ENCODE measurements at regions not wholly inside any gene's neighbourhood (a gene's known extent, or its start where the extent isn't known, plus 50 kb on each side); places are given as distances from the start of the nearest gene placed in this dataset.

DNA sequence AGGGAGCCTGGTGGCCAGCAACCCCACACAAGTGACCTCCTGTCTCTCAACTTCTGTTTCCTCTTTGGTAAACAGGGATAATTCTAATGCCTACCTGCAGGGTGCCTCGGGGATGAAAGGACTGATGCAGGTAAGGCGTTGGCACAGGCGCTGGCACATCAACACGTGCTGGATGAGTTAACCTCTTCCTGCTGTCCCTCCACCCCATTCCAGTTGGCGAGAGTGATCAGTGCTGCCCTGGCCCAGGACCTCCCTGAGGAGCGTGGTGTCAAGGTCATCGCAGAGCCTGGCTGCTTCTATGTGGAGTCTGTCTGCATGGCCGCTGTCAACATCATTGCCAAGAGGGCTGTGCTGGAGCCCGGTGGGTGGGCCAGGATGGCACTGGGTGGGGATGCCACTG lies 69.1 kb upstream of the TINAGL1 start:
- DNase-seq: no peak
- 77 to 82% (median 77%) methylated on average over 8 to 9 of the region's 9 CpGs for WGBS, 4 donors

GRCh38 chr1:31507676-31508530 lies 68.4 kb upstream of the TINAGL1 start:
- H3K36me3 ChIP-seq (replicated peaks in 1 of 2): no peaks in the 10 kb centered on the region
- H3K9me3 ChIP-seq (replicated peaks in 1 of 3): no peaks in the 10 kb centered on the region
- no peak overlapping the region for H3K4me3 ChIP-seq
- no peaks in the 10 kb centered on the region for H3K4me1 ChIP-seq (replicated peaks in 1 of 2)
- WGBS, 4 donors: 79 to 92% (median 91%) methylated on average over 15 to 20 of the region's 20 CpGs
- intact Hi-C loops (cut with DNase I): no loop called here
- H3K27me3 ChIP-seq: no peaks in the 10 kb centered on the region
- DNase-seq: no peak
- H3K27ac ChIP-seq: no peak overlapping the region
- TF ChIP-seq POLR2A (IDR thresholded peaks at IDR 0.05): no peak
- no peak for TF ChIP-seq CTCF (IDR thresholded peaks at IDR 0.05)

More for the DNA sequence above, 69.1 kb upstream of the TINAGL1 start:
- H3K36me3 ChIP-seq (replicated peaks in 1 of 2): no peaks in the 10 kb centered on the region
- no peaks in the 10 kb centered on the region for H3K27me3 ChIP-seq
- TF ChIP-seq POLR2A (IDR thresholded peaks at IDR 0.05) (no peak), CTCF (IDR thresholded peaks at IDR 0.05) (no peak)
- H3K9me3 ChIP-seq (replicated peaks in 1 of 3): no peaks in the 10 kb centered on the region
- no peak overlapping the region for H3K27ac ChIP-seq
- intact Hi-C loops (cut with DNase I): no loop called here
- no peak overlapping the region for H3K4me3 ChIP-seq
- H3K4me1 ChIP-seq (replicated peaks in 1 of 2): no peaks in the 10 kb centered on the region

GRCh38 chr1:31509124-31510072 lies 66.9 kb upstream of the TINAGL1 start:
- Histone ChIP-seq H3K36me3 (replicated peaks in 1 of 2) (no peaks in the 10 kb centered on the region), H3K27ac (no peak overlapping the region), H3K4me1 (replicated peaks in 1 of 2) (no peaks in the 10 kb centered on the region), H3K4me3 (no peak overlapping the region), H3K27me3 (no peaks in the 10 kb centered on the region), H3K9me3 (replicated peaks in 1 of 3) (no peaks in the 10 kb centered on the region)
- no peak for TF ChIP-seq POLR2A (IDR thresholded peaks at IDR 0.05)
- no peak for DNase-seq
- intact Hi-C loops (cut with DNase I): no loop called here
- WGBS, 4 donors: 89 to 93% (median 90%) methylated on average over 4 to 7 of the region's 7 CpGs

DNA sequence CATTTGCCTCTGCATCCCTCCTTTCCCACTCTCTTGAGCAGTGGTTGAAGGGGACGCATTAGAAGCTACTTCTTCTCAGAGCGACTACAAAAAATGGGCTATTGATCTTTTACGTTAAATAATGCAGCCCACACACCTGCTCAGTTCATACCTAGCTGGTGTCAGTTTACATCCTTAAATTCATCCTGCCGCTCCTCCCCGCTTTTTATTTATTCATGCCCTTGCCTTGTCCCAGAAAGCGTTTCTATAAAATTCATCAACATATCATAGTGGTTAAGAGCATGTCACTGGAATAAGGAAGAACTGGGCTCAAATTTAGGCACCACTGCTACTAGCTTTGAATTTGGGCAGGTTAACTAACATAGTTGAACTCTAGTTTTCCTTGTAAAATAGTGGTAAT lies 66.0 kb upstream of the TINAGL1 start:
- WGBS, 4 donors: 81 to 95% (median 86%) methylated on average over 6 of the region's 6 CpGs
- Histone ChIP-seq H3K4me3 (no peak overlapping the region), H3K9me3 (replicated peaks in 1 of 3) (no peaks in the 10 kb centered on the region), H3K36me3 (replicated peaks in 1 of 2) (no peaks in the 10 kb centered on the region), H3K27ac (no peak overlapping the region), H3K4me1 (replicated peaks in 1 of 2) (peaks cover 0 to 2% of the 10 kb centered on the region in 2 donors), H3K27me3 (no peaks in the 10 kb centered on the region)
- TF ChIP-seq CTCF (IDR thresholded peaks at IDR 0.05): no peak
- TF ChIP-seq POLR2A (IDR thresholded peaks at IDR 0.05): no peak
- intact Hi-C loops (cut with DNase I): no loop called here
- DNase-seq: no peak
